PC-9 (cell line): ENCODE measurements at regions not wholly inside any gene's neighbourhood (a gene's known extent, or its start where the extent isn't known, plus 50 kb on each side); places are given as distances from the start of the nearest gene placed in this dataset.
"Not testable (repeated sequence)": the region's sequence is repeated elsewhere in the genome, so short reads cannot be mapped to it uniquely, and the experiment has no call there.

Experiments
- BruUV-seq: library from RNA; stranded (reverse); fragments of 400-500 nt; replicated peaks from 2 replicates; lab custom pipeline; 2021; lab: Mats Ljungman, UMichigan
- CTCF ChIA-PET: fragments of 300-600 bp; sonication (Branson Sonifier 250); formaldehyde crosslinking; loops from one replicate; lab custom pipeline; 2022; ENCODE audit warnings: antibody characterized with exemption; lab: Charles Lee
- POLR2A ChIA-PET: fragments of 300-600 bp; sonication (Branson Sonifier 250); formaldehyde crosslinking; loops from one replicate; lab custom pipeline; 2022; ENCODE audit warnings: antibody characterized with exemption; ENCODE audit not compliant: unreplicated experiment; lab: Charles Lee
- DNase-seq, 2 experiments: peaks; one replicate each; pipeline versions ENCODE4 v3.0.0 to v3.0.0-alpha.2; 2015 to 2022; ENCODE audit warnings: mixed read lengths in 1 of 2
- H2AFZ ChIP-seq: fragments of 200-600 bp; sonication (generic); 2 replicates; pipeline ENCODE4 v1.8.1; 2017; ENCODE audit warnings: antibody characterized with exemption
- H3F3A ChIP-seq: fragments of 200-600 bp; sonication (generic); 2 replicates; pipeline ENCODE4 v1.8.1; 2017; ENCODE audit warnings: antibody characterized with exemption, mild to moderate bottlenecking, low read depth; ENCODE audit not compliant: insufficient read depth
- H3K27ac ChIP-seq: fragments of 200-600 bp; sonication (generic); 2 replicates; pipeline ENCODE4 v1.6.1; 2016; ENCODE audit warnings: mixed run types
- H3K27me3 ChIP-seq: fragments of 200-600 bp; sonication (generic); 2 replicates; pipeline ENCODE4 v1.6.1; 2016; ENCODE audit warnings: low read depth, mixed run types; ENCODE audit not compliant: insufficient read depth
- H3K36me3 ChIP-seq: fragments of 200-600 bp; sonication (generic); 2 replicates; pipeline ENCODE4 v1.6.1; 2016; ENCODE audit warnings: low read depth, mixed run types
- H3K4me1 ChIP-seq: fragments of 200-600 bp; sonication (generic); replicated peaks from 2 replicates; pipeline ENCODE4 v1.6.1; 2016; ENCODE audit warnings: mixed run types; ENCODE audit not compliant: insufficient read depth
- H3K4me2 ChIP-seq: fragments of 200-600 bp; sonication (generic); 2 replicates; pipeline ENCODE4 v1.6.1; 2017; ENCODE audit warnings: mixed run types
- H3K4me3 ChIP-seq: fragments of 200-600 bp; sonication (generic); 2 replicates; pipeline ENCODE4 v1.6.1; 2016; ENCODE audit warnings: mixed run types
- H3K79me2 ChIP-seq: fragments of 200-600 bp; sonication (generic); 2 replicates; pipeline ENCODE4 v1.6.1; 2017; ENCODE audit warnings: low read depth, mixed run types
- H3K9me2 ChIP-seq: fragments of 200-600 bp; sonication (generic); 2 replicates; pipeline ENCODE4 v1.8.1; 2017; ENCODE audit warnings: mild to moderate bottlenecking; ENCODE audit not compliant: insufficient read depth
- H3K9me3 ChIP-seq: fragments of 200-600 bp; sonication (generic); 2 replicates; pipeline ENCODE4 v1.8.1; 2016; ENCODE audit warnings: low read depth; ENCODE audit not compliant: insufficient read depth
- H4K20me1 ChIP-seq: fragments of 200-600 bp; sonication (generic); 2 replicates; pipeline ENCODE4 v1.8.1; 2017; ENCODE audit not compliant: insufficient read depth
- intact Hi-C: fragments of 100-400 bp; cut with micrococcal nuclease; formaldehyde crosslinking; loops from one replicate; pipeline ENCODE4 v1.10.0; 2022; ENCODE audit not compliant: unreplicated experiment
- TF ChIP-seq, protein P1 (sequence below): fragments of 200-600 bp; sonication (generic); conservative IDR thresholded peaks from 2 replicates; pipeline ENCODE4 v1.6.1; 2017; ENCODE audit warnings: mixed run types, antibody characterized with exemption, mild to moderate bottlenecking, moderate library complexity

DNA sequence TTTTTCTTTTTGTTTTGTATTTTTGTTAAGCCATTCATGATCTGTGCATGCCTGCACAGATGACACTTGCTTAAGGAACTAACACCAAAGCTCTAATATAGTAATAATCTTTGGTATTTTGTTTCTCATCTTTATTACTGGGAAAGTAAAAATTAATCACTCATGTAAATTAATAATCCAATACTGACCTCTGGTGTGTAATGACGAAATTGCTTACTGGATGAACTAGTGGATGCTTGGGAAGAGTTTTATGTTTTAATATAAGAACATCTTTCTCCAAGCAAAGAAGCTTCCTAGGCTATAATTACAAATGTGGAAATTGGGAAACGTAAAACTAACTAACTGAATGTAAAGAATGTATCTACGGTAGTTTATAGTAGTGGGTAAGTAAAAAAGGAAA is 147.9 kb downstream of the POTEC start:
- CTCF ChIA-PET, H3K27ac ChIP-seq, H3K79me2 ChIP-seq, POLR2A ChIA-PET, H3K9me3 ChIP-seq, H2AFZ ChIP-seq, intact Hi-C loops, H3K4me2 ChIP-seq, H3K4me1 ChIP-seq, H3K4me3 ChIP-seq, DNase-seq, H4K20me1 ChIP-seq, H3K9me2 ChIP-seq, H3K27me3 ChIP-seq, BruUV-seq, H3F3A ChIP-seq, H3K36me3 ChIP-seq: not testable (repeated sequence)
- TF ChIP-seq, protein P1, sequence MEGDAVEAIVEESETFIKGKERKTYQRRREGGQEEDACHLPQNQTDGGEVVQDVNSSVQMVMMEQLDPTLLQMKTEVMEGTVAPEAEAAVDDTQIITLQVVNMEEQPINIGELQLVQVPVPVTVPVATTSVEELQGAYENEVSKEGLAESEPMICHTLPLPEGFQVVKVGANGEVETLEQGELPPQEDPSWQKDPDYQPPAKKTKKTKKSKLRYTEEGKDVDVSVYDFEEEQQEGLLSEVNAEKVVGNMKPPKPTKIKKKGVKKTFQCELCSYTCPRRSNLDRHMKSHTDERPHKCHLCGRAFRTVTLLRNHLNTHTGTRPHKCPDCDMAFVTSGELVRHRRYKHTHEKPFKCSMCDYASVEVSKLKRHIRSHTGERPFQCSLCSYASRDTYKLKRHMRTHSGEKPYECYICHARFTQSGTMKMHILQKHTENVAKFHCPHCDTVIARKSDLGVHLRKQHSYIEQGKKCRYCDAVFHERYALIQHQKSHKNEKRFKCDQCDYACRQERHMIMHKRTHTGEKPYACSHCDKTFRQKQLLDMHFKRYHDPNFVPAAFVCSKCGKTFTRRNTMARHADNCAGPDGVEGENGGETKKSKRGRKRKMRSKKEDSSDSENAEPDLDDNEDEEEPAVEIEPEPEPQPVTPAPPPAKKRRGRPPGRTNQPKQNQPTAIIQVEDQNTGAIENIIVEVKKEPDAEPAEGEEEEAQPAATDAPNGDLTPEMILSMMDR, result peak; percentile 61

DNA sequence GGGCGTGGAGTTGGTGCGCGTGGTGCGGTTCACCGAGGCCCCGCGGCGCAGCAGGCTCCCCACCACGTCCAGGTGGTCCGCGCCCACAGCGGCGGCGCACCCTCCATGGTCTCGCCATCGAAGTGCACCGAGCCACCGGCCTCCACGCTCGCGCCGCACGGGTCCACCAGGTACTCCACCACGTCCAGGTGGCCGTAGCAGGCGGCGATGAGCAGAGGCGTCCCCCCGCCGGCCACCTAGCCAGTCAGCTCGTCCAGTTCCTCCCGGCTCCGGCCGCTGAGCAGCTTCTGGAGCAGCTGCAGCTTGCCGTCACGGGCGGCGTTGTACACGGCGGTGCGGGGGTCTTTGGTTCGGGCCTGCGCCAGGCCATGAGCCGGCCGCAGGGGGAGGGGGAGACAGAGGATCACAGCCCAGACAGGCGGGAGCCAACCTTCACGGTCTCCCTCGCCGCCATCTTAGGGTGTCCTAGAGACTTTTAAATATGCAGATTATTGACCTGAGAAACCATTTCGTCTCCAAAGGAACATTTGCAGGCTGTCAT is 149.8 kb downstream of the POTEC start:
- intact Hi-C loops, H4K20me1 ChIP-seq, H3K36me3 ChIP-seq, H3K4me3 ChIP-seq, H3K9me3 ChIP-seq, H3F3A ChIP-seq, H3K4me2 ChIP-seq, H3K79me2 ChIP-seq, BruUV-seq, H3K9me2 ChIP-seq, H3K27ac ChIP-seq, H2AFZ ChIP-seq, POLR2A ChIA-PET, CTCF ChIA-PET, H3K4me1 ChIP-seq, H3K27me3 ChIP-seq, DNase-seq: not testable (repeated sequence)

DNA sequence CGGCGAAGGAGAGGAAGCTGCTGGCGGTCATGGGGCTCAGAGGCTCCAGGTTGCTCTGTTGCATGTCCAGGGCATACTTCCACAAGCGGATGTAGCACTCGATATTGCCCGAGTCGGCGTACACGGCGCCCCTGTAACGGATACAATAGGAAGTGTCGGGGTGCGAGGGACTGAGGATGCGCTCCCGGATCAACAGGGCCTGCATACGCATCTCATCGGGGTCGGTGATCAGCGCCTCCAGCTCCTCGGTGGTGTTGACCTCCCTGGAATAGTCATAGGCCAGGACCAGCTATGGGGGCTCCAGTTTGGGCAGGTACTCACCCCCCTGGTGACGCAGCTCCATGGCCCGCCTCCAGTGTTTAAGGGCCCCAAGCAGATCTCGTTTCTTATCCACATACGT is 150.8 kb downstream of the POTEC start:
- H3F3A ChIP-seq, DNase-seq, H3K4me2 ChIP-seq, H3K9me2 ChIP-seq, H3K36me3 ChIP-seq, H3K27me3 ChIP-seq, H3K4me3 ChIP-seq, intact Hi-C loops, H3K79me2 ChIP-seq, H2AFZ ChIP-seq, H3K9me3 ChIP-seq, H3K4me1 ChIP-seq, POLR2A ChIA-PET, H3K27ac ChIP-seq, H4K20me1 ChIP-seq, BruUV-seq, CTCF ChIA-PET: not testable (repeated sequence)

DNA sequence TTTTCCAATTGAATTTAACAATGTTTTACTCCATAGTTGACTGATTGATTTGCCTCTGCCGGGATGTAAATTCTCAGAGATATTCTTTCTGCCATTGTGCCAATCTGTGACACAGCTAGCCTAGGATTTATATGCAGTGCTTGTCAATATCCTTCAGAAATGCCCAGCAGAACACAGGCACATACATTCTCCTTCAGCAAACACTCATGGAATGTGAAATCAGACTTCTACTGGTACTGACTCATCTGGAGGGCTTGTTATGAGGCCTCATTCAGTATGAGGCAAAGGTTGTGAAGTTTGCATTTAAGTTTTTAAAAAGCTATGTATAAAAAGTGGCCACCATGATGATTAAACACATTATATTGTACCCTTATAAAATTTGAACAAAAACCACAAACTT is 158.4 kb downstream of the POTEC start:
- intact Hi-C loops, DNase-seq, H4K20me1 ChIP-seq, H2AFZ ChIP-seq, H3F3A ChIP-seq, H3K27me3 ChIP-seq, H3K4me3 ChIP-seq, CTCF ChIA-PET, POLR2A ChIA-PET, BruUV-seq, H3K36me3 ChIP-seq, H3K27ac ChIP-seq, H3K9me2 ChIP-seq, H3K4me2 ChIP-seq, H3K9me3 ChIP-seq, H3K4me1 ChIP-seq, H3K79me2 ChIP-seq: not testable (repeated sequence)

DNA sequence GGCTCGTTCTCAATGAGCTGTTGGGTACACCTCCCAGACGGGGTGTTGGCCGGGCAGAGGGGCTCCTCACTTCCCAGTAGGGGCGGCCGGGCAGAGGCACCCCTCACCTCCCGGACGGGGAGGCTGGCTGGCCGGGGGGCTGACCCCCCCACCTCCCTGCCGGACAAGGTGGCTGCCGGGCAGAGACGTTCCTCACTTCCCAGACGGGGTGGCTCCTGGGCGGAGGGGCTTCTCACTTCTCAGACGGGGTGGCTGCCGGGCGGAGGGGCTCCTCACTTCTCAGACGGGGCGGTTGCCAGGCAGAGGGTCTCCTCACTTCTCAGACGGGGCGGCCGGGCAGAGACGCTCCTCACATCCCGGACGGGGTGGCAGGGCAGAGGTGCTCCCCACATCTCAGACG is 160.7 kb downstream of the POTEC start:
- H4K20me1 ChIP-seq, DNase-seq, H3F3A ChIP-seq, H2AFZ ChIP-seq, H3K9me2 ChIP-seq, BruUV-seq, H3K27me3 ChIP-seq, intact Hi-C loops, CTCF ChIA-PET, POLR2A ChIA-PET, H3K4me3 ChIP-seq, H3K79me2 ChIP-seq, H3K36me3 ChIP-seq, H3K4me2 ChIP-seq, H3K27ac ChIP-seq, H3K4me1 ChIP-seq, H3K9me3 ChIP-seq: not testable (repeated sequence)

DNA sequence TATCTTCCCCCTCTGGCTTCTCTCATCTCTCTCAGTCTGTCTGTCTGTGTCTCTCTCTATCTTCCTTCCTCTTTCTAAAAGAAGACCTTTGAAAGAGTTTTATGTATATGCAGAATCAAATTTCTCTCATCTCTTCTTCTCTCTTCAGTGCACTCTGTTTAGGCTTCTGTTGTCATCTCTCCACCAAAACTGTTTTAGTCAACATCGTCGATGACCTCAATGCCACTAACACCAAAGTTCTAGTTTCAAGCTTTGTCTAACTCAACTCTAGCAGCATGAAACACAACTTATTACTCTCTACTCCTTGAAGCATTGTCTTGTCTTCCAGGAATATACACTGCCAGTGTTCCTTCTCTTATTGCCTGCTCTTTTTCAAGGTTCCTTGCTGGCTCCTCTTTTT is 163.9 kb downstream of the POTEC start:
- intact Hi-C loops, CTCF ChIA-PET, H3K79me2 ChIP-seq, H3F3A ChIP-seq, H3K9me2 ChIP-seq, DNase-seq, H2AFZ ChIP-seq, H3K4me1 ChIP-seq, H3K4me2 ChIP-seq, H3K4me3 ChIP-seq, H4K20me1 ChIP-seq, H3K27ac ChIP-seq, H3K9me3 ChIP-seq, H3K36me3 ChIP-seq, H3K27me3 ChIP-seq, BruUV-seq, POLR2A ChIA-PET: not testable (repeated sequence)

DNA sequence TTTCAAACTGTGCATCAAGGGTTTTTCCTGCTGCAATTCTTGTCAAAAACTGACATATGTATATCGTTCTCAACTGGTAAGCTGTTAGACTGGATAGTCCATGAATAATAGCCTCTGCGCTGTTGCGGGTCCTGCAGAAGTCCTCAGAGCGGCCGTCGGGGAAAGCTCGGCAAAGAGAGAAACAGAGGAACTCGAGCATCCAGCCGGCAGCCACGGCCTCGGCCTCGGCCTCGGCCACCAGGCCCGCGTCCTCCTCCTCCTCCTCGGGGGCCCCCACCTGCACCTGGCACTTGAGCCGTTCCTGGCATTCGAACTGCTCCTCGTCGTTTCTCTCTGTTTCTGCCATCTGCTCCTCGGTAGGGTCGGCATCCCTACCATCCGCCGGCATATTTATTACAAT is 165.0 kb downstream of the POTEC start:
- H2AFZ ChIP-seq, H3K27me3 ChIP-seq, H3K27ac ChIP-seq, H3K4me3 ChIP-seq, intact Hi-C loops, CTCF ChIA-PET, H3K9me3 ChIP-seq, H3K4me2 ChIP-seq, DNase-seq, H3K79me2 ChIP-seq, H3K36me3 ChIP-seq, BruUV-seq, POLR2A ChIA-PET, H4K20me1 ChIP-seq, H3F3A ChIP-seq, H3K4me1 ChIP-seq, H3K9me2 ChIP-seq: not testable (repeated sequence)
